Activated gamma-delta T cell treated with Interleukin-2 at 50 U/mL for 16 hours (primary cell): ENCODE measurements at regions not wholly inside any gene's neighbourhood (a gene's known extent, or its start where the extent isn't known, plus 50 kb on each side); places are given as distances from the start of the nearest gene placed in this dataset.

ENCODE experiments used
- DNase-seq: peaks from one replicate; pipeline ENCODE4 v3.0.0-alpha.2; 2020

DNA sequence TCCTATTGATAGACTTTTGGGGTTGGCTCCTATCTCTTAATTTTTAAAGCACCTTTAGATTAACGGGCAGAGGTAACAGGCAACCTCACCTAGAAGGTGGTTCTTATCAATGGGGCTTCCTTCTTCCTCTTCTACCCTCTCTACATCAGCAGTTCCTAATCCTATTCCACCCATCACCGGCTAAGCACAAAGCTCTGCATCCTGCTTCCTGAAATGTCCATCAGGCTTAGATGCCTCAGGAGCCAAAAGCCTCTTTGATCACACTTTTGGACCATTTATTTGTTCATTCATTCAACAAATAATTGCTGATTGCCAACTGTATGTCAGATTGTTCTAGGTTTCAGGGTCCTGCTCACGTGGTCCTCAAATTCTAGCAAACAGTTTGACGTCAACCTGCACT lies 586.0 kb downstream of the TOX3 start:
- no peak for DNase-seq

DNA sequence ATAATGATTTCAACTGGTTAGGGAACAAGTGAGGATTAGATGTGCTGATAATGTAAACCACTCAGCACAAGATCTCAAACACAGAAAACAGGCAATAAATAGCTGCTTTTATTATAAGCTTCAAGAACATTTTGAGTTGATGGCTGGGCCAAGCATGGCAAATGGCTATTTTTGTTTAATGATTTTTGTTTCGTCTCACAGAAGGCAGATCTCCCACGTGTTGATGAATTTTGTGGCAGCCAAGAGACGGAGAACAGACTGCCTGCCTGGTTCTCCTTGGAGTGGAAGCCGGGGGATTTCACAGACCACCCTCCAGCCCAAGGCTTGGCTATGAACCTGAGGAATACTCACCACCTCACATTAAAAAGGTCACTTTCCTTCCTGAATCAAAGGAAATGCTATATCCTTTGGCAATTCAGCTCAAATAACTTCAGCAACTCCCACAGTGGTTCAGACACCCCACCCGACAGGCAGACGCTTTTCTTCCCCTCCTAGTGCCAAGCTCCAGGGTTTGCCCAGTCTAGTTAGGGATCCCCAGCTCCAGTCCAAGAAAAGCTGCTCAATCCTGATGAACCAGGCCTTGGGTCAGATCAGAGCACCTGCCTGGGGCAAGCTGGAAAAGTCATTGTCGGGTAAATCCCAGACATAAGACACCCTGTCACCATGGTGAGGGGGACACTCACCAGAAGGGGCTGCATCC lies 593.5 kb downstream of the TOX3 start:
- DNase-seq, result no peak

DNA sequence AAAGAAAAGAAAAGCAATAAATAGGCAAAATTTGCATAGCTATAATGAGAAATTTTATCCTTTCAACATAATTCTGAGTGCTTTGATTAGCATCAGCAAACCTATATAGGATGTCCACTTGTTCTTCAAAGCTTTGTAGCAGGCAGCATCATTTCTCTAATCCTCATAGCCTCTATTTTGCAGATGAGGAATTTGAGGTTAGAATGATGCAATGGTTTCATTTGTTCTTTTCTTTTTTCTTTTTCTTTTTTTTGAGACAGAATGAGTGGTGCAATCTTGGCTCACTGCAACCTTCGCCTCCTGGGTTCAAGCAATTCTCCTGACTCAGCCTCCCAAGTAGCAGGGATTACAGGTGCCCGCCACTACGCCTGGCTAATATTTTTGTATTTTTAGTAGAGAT lies 594.4 kb downstream of the TOX3 start:
- no peak for DNase-seq

DNA sequence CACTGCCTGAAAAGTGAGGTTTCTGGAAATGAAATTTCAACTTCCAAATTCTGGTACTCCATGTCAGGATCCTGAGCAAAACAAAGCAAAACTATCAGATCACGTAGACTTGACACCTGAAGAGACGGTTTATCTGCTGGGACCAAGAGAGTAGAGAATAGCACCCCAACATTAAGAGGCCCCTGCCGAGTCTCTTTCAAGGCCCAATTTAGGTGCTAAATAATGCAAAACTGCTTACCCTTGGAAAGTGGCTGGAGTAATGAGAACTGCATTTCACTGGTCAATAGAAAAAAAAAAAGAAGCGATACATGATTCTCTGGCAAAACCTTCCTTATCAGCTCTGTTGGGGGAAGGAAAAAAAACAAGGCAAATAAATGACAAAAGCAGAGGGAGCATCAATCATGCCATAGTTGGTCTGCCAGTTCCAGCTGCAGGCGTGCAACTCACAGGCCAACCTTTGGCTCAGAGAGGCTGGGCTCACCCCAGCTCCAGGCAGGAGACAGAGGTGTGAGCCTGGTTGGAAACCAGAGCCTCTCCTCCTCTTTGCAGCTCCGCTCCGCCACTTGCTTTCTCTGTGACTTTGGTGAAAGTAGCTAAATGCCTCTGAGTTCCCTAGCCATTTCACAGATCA lies 595.2 kb downstream of the TOX3 start:
- DNase-seq, result no peak

DNA sequence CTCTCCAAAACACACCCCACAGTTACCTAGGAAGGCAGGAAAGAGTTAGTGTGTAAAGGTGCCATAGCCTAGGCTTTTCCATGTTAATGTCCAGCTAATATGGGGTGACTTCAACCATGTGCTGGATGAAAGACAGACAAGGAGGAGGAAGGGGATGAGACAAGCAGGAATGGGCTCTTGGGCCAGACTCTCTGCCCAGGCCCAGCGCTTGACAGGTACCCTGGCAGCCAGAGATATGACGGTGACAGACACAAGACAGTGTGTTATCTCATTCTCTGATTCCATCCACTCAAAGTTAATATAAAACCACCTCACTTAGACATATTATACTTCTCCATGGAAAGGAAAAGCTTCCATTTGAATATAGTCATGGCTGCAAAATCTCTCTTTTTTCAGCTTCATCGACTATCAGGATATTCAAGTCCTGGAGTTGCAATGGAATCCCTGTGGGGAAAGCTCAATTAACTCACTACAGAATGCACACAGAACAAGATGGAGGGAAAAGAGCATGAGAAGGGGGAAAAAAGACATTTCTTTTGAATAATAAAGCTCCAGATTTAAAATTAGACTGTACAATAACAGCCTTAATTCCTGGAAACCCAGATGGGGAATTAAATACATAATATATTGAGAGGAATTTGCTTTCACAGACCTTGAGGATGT lies 596.7 kb downstream of the TOX3 start:
- no peak for DNase-seq

DNA sequence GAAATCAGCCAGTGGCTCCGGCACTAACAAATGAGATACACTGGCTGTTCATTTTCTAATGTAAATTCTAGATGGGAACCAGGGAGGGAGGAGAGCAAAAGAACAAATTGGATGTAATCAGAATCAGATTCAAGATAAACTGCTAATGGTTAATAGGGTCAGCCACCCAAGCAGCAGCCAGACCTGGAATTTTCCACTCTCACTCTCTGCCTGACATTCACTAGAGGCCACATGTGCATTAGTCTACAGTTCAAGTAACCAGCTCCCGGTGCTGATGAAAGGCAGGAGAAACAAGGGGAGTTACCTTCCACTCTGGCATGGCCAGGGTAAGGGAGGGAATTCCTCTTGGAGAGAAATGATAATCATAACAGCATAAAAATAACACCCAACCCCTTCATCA lies 597.7 kb downstream of the TOX3 start:
- no peak for DNase-seq

DNA sequence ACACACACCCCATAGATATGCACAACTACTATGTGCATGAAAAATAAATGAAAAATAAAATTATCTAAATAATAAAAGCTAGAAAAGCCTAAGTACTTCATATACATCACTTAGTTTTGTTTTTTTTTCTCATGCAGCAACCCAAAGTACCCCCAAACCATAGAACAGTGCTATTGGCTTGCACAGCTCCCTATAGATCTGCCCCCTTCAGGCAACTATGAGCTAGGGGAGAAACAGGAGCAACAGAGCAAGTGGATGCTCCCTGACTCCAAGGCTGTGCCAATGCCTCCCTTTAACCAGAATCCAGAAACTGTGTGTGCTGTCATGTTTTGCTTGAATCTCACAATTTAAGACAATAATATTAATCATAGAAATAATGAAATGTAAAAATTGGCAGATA lies 605.5 kb downstream of the TOX3 start:
- DNase-seq, result no peak

DNA sequence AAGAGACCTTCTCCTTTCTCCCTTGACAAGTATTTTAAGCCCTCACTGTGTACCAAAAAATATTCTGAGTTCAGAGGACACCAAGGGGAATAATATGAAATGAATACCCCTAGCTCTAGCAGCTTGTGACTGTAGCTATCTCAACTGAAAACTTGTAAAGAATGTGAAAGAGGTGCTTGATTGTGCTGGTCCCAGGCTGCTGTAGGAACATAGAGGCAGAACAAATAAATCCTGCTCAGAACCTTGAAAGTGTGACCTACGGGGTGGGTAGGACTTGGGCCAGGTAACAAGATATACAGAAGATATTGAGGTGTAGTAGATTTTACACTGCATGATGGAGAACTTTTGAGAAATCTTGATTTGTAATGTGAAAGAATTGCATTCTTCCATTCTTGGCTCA lies 606.8 kb downstream of the TOX3 start:
- DNase-seq, result no peak

DNA sequence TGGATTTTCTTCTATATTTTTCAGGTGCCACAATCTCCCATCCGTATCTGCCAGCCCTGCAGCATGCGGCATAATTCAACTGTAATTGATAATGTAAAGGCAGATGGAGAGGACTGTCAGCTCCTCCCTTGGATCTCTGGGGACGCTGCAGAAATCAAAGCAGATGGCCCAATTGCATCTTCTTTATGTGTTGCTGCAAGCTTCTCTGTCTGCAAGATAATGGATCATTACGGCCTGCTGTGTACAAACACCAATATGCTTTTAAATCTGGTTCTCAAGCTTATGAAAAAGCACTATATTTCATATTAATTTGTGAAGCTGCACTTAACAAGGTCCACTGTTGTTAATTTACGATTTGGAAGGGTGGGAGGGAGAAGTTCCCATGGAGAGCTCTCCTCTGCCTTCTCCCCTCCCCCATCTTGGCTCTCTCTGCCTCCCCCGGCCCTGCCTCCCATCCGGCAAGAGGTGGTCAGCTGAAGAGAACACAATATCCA lies 607.5 kb downstream of the TOX3 start:
- DNase-seq, result no peak

DNA sequence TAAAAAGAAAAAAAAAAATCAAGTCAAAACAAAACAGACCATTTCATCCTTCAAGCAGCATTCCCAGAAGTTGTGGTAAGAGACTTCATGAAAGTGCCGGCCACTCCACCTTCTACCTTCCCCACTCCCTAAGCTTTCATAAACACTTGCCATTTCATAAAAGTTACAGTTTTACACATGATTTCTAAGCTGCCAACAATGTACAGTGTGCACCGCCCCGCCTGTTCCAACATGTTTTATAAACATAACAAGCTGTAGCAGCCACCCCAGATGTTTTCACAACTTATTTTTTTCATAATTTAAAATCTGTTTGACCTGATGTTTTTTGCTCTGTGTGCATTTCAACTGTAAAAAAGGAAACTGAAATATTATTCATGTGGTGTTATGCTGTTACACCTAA lies 608.1 kb downstream of the TOX3 start:
- DNase-seq, result no peak

DNA sequence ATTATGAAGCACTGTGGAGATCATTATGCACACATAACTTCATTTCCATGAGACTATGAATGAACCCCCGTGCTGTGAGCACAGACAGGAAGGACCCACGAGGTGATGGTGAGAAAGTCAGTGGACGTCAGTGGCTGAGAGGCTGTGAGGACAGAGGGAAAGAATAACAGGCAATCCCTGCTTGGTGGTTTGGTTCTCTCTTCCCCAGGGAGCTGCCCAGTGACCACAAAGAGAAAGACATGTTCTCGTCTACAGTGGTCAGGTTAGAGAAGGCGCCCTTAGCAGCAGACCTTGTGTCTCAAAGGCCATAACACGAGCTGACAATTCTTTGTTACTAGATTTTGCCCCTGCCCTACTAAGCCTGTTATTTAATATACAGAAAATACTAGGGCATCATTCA lies 609.2 kb downstream of the TOX3 start:
- DNase-seq, result no peak

DNA sequence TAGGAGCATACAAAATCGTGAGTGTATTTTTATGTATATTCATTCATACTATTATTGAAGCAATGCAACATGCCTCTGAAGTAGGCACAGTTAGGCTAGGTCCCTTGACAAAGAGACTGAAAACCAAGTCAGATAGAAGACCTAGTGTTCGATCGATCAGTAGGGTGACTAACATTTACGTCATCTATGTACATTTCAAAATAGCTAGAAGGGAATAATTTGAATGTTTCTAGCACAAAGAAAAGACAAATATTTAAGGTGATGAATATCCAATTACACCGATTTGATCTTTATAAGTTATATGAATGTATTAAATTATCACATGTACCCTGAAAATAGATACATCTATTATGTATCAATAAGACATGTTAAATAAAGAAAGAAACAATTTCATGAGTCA lies 610.1 kb downstream of the TOX3 start:
- no peak for DNase-seq

DNA sequence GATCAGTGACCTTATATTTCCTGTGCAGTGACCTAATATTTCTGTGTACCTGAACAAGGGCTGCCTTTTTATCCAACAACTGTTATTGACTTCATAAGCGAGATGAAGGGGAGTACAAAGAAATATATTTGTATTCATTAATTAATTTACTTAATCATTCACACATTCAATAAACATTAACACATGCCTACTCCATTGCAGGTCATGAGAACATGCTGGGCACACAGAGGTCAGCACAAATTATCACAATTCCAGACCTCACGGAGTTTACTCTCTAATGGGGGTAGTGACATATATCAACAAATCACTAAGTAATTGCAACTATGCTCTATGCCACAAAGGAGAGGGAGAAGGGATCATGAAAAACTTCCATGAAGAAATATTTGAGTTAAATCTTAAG lies 614.6 kb downstream of the TOX3 start:
- no peak for DNase-seq

DNA sequence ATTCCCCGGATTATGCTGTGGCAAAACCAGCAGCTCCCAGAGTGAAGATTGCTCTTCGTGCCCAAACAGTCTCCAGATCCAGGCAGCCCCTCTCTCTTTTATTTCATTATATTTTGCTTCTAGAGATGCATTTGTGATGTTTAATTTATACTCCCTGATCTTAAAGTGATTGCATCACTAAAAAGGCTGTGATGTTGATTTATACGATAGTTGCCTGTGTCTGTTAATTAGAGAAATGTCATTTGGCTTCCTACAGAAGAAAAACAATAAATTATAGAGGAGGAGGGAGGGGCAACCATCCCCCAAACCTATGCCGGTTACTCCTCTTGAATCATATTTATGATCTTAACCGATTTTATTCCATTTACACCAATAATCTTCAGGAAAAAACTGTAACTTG lies 615.3 kb downstream of the TOX3 start:
- DNase-seq, result no peak

DNA sequence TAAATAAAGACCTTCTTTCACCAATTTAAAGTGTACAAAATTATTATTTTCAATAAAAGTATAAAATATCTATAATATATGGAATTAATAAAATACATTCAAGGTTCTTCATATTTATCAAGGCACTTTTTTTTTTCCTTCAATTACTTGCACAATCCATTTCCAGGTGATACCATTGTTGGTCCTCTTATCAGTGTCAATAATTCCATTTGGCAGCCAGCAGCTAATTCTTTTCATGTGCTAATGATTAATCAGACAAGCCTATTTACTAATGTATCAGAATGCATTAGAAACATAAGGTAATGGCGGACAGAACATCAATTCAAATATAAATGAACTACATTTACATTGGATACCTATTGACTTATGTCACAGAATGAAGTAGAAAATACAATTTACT lies 622.2 kb downstream of the TOX3 start:
- no peak for DNase-seq

DNA sequence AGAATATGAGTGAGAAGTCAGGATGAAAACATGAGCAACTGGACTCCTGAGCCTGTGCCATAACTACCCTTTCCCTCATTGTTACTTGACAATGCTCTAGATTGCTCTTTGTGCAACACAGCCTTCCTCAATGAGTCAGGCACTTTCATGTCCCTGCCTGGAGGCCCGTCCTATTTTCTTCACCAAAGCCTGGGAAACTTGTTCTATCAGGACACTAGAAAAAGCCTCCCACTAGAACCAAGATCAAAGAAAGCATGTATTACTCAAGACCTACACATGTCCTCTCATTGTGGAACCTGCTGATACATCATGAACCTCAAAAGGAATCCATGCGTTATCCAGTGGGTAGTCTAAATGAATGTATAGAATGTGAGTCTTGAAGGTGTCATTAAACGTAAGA lies 624.5 kb downstream of the TOX3 start:
- no peak for DNase-seq

DNA sequence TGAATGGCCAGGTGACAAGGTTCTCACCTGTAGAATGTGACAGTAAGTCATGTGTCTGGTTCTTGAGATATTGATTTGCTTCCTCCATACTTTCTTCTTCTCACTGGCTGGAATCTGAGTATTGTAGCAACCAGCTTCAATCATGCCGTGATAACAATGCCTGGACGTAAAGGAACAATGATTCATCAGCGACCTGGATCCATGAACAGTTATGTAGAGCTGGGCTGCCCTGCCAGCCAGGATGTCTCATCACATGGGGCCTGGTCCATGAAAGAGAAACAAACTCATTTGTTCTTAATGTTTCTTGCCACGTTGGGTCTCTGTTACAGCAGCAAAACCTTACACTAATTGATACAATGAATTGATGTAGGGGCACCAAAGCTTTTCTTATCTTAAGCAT lies 627.2 kb downstream of the TOX3 start:
- no peak for DNase-seq

DNA sequence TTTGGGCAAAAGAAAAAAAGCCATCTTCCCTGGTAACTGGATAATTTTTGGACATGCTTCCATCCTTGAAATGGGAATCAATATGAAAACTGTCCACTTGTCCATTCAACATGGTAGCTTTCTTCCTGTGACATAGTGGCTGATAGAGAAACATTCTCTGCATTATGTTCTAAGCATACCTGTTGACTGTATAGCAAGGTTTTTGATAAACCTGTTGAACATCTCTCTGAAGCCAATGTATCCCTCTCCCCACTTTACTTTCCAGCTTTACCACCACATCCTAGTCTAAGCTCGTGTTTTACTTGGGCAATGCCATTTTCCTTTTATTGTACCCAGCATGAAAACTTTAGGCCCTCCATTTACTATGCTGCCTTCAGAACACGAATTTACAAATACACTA lies 630.1 kb downstream of the TOX3 start:
- no peak for DNase-seq

DNA sequence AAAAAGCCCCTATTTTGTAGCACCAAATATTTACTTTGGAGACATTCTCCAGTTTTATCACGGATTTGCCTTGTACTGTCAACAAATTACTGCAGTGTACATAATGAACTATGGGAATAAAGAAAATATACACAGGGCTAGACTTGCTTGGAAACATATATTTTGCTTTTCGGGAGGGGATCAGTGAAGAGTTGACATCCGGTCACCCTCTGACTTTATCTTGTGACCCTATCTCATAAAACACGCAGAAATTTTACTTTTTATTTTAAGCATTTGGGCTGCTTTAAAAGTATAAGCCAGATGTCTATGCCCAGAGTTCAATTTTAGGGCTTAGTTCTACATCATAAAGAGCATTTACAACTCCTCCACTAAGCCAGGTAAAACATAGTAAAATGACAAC lies 630.7 kb downstream of the TOX3 start:
- DNase-seq, result no peak

DNA sequence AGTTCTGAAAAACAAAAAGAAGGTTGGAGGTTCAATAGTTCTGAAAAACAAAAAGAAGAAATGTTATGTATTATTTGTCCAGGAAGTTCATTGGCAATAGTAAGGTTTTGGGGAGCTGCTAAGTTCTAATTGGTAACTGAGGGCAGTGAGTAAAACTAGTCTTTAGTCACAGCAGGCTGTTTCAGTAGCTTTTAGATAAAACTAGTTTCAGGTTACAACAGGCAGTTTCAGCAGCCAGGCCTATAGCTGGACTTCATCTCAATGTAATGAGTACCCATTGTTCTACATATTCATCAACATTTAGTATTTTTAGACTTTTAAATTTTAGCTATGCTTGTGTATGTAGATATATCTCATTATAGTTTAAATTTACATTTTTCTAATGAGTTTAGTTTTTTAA lies 639.3 kb downstream of the TOX3 start:
- no peak for DNase-seq

DNA sequence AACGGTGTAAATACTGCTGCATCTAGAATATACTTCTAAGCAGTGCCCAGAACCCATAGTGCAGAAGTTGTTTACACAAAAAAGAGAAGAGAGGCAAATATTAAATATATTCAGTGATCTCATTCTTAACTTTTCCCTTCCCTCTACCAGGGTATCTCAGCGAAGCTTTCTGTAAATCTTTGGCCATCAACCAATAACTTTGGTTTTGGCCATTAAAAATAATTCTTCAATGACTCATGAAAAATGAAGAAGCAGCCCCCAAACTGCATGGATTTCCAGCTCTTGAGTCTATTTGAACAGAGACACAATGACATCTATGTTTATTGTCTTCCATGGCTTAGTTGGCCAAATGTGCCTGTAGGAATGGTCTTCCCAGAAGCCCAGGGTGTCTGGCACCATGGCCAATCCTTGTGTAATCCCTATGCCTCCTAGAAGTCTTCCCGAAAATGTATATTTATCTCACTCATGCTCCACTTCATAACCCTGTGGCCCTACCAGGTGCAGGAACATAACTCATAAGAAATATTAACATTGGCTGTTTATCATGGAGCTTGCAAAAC lies 646.6 kb downstream of the TOX3 start:
- DNase-seq, result no peak

DNA sequence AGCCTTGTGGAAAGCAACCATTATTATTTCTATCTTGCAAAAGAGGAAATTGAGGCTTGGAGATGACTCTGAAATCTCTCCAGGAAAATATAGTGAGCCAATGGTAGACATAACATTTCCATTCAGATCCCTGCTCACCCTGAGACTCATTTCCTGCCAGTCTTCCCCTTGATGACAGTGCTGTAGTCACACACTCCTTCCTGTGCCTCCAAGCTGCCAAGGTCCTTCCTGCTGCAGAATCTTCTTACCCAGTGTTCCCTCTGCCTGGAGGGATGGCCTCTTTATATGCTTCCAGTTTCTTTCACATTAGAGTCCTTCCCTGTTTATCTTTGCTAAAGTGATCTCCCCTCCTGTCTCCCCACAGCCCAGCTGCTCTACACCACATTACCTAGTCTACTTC lies 648.1 kb downstream of the TOX3 start:
- DNase-seq, result no peak

DNA sequence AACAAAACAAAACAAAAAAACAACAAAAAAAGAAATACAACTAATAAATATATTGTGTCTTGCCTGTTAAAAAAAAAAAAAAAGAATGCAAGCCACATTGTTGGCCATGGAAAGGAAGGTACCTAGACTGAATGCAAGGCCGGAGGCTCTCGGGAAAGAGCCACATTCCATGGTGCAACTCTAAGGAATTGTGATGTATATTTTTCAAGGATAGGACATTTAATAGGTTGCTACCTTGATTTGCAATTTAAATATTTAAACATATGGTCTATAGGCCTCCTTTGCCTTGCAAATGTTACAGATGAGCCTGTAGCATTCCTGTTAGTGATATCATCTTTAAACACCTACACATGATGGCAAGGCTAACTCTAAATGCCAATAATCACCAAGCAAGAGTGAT lies 650.9 kb downstream of the TOX3 start:
- DNase-seq, result no peak
